ENCODE measurements at regions not wholly inside any gene's neighbourhood (a gene's known extent, or its start where the extent isn't known, plus 50 kb on each side); places are given as distances from the start of the nearest gene placed in this dataset.

- no peak for TF ChIP-seq GATA2 (IDR thresholded peaks at IDR 0.05; ENCODE audit: low read depth, low read length)
- TF ChIP-seq GATA3 (IDR thresholded peaks at IDR 0.05; ENCODE audit: low read depth, low read length) = no peak
These were observed 229.3 kb downstream of the MN1 start for GRCh38 chr22:27572278-27572666.
